Sigmoid colon (tissue), 4 donors: ENCODE measurements at regions not wholly inside any gene's neighbourhood (a gene's known extent, or its start where the extent isn't known, plus 50 kb on each side); places are given as distances from the start of the nearest gene placed in this dataset.

Experiments
- EP300 ChIP-seq, 4 donors: sonication (generic); formaldehyde crosslinking; IDR thresholded peaks; one replicate each; pipeline ENCODE4 v1.6.1; 2017; ENCODE audit warnings: antibody characterized with exemption in 4 of 4
- POLR2A ChIP-seq, 2 donors: fragments of 450-650 bp; IDR thresholded peaks; one replicate each; pipeline ENCODE4 v1.6.1; 2016; ENCODE audit warnings: antibody characterized with exemption in 2 of 2, mild to moderate bottlenecking in 2 of 2, moderate library complexity in 2 of 2
- POLR2AphosphoS5 ChIP-seq, 4 donors: sonication (generic); formaldehyde crosslinking; IDR thresholded peaks; one replicate each; pipeline ENCODE4 v1.6.1; 2017; ENCODE audit warnings: antibody characterized with exemption in 4 of 4
- TF ChIP-seq, protein P1 (sequence below), 4 experiments: fragments of 450-650 bp in 3 of 4; fragments of 200-600 bp in 1 of 4; IDR thresholded peaks; one replicate each; pipeline ENCODE4 v1.5.1; 2016 to 2019; ENCODE audit warnings: antibody characterized with exemption in 4 of 4, mild to moderate bottlenecking in 3 of 4, moderate library complexity in 2 of 4

GRCh38 chr4:181259081-181259709 is 984.0 kb upstream of the TENM3 start:
- TF ChIP-seq POLR2A (IDR thresholded peaks at IDR 0.05) (no peak), POLR2AphosphoS5 (IDR thresholded peaks at IDR 0.05) (no peak), EP300 (IDR thresholded peaks at IDR 0.05) (no peak)
- TF ChIP-seq, protein P1, sequence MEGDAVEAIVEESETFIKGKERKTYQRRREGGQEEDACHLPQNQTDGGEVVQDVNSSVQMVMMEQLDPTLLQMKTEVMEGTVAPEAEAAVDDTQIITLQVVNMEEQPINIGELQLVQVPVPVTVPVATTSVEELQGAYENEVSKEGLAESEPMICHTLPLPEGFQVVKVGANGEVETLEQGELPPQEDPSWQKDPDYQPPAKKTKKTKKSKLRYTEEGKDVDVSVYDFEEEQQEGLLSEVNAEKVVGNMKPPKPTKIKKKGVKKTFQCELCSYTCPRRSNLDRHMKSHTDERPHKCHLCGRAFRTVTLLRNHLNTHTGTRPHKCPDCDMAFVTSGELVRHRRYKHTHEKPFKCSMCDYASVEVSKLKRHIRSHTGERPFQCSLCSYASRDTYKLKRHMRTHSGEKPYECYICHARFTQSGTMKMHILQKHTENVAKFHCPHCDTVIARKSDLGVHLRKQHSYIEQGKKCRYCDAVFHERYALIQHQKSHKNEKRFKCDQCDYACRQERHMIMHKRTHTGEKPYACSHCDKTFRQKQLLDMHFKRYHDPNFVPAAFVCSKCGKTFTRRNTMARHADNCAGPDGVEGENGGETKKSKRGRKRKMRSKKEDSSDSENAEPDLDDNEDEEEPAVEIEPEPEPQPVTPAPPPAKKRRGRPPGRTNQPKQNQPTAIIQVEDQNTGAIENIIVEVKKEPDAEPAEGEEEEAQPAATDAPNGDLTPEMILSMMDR (IDR thresholded peaks at IDR 0.05), result no peak
